Sigmoid colon (tissue), 4 donors: ENCODE measurements at regions not wholly inside any gene's neighbourhood (a gene's known extent, or its start where the extent isn't known, plus 50 kb on each side); places are given as distances from the start of the nearest gene placed in this dataset.

ENCODE experiments used
- CTCF ChIP-seq, 4 experiments: fragments of 450-650 bp in 3 of 4; fragments of 200-600 bp in 1 of 4; IDR thresholded peaks; one replicate each; pipeline ENCODE4 v1.5.1; 2016 to 2019; ENCODE audit warnings: antibody characterized with exemption in 4 of 4, mild to moderate bottlenecking in 3 of 4, moderate library complexity in 2 of 4
- EP300 ChIP-seq, 4 donors: sonication (generic); formaldehyde crosslinking; IDR thresholded peaks; one replicate each; pipeline ENCODE4 v1.6.1; 2017; ENCODE audit warnings: antibody characterized with exemption in 4 of 4
- POLR2A ChIP-seq, 2 donors: fragments of 450-650 bp; IDR thresholded peaks; one replicate each; pipeline ENCODE4 v1.6.1; 2016; ENCODE audit warnings: antibody characterized with exemption in 2 of 2, mild to moderate bottlenecking in 2 of 2, moderate library complexity in 2 of 2
- POLR2AphosphoS5 ChIP-seq, 4 donors: sonication (generic); formaldehyde crosslinking; IDR thresholded peaks; one replicate each; pipeline ENCODE4 v1.6.1; 2017; ENCODE audit warnings: antibody characterized with exemption in 4 of 4

GRCh38 chr18:28657961-28658360 is 481.0 kb upstream of the CDH2 start:
- TF ChIP-seq CTCF (IDR thresholded peaks at IDR 0.05) (no peak), POLR2AphosphoS5 (IDR thresholded peaks at IDR 0.05) (no peak), POLR2A (IDR thresholded peaks at IDR 0.05) (no peak), EP300 (IDR thresholded peaks at IDR 0.05) (no peak)
